Kidney epithelial cell (primary cell): ENCODE measurements at regions not wholly inside any gene's neighbourhood (a gene's known extent, or its start where the extent isn't known, plus 50 kb on each side); places are given as distances from the start of the nearest gene placed in this dataset.
"Not testable (repeated sequence)": the region's sequence is repeated elsewhere in the genome, so short reads cannot be mapped to it uniquely, and the experiment has no call there.

Experiments
- DNase-seq: peaks from one replicate; pipeline ENCODE4 v3.0.0-alpha.2; 2010; ENCODE audit warnings: low read depth
- H3K27me3 ChIP-seq: 2 replicates; pipeline ENCODE4 v1.6.0; 2011; ENCODE audit warnings: low read length; ENCODE audit not compliant: control insufficient read depth, insufficient read depth
- H3K36me3 ChIP-seq: 2 replicates; pipeline ENCODE4 v1.5.1; 2011; ENCODE audit warnings: low read length; ENCODE audit not compliant: control insufficient read depth, insufficient read depth
- H3K4me3 ChIP-seq: 2 replicates; pipeline ENCODE4 v1.5.1; 2011; ENCODE audit warnings: low read depth, mild to moderate bottlenecking, control low read depth, low read length
- CTCF ChIP-seq: IDR thresholded peaks from 2 replicates; pipeline ENCODE4 v1.5.1; 2011; ENCODE audit warnings: mild to moderate bottlenecking, moderate library complexity, low read length, control low read depth, inconsistent platforms; ENCODE audit not compliant: insufficient read depth, poor library complexity, severe bottlenecking

- H3K36me3 ChIP-seq, result no peaks in the 10 kb centered on the region
- no peak for DNase-seq
- no peak overlapping the region for H3K4me3 ChIP-seq
- TF ChIP-seq CTCF, result peak; percentile 47
- H3K27me3 ChIP-seq, result no peaks in the 10 kb centered on the region
Observed at GRCh38 chrX:25442499-25442898, 426.7 kb upstream of the ARX start.

- no peaks in the 10 kb centered on the region for H3K36me3 ChIP-seq
- H3K27me3 ChIP-seq, result no peaks in the 10 kb centered on the region
- H3K4me3 ChIP-seq, result no peak overlapping the region
- no peak for DNase-seq
- TF ChIP-seq CTCF, result no peak
Observed at GRCh38 chrX:25433307-25433706, 417.5 kb upstream of the ARX start.

- Histone ChIP-seq H3K4me3 (no peak overlapping the region), H3K27me3 (no peaks in the 10 kb centered on the region), H3K36me3 (no peaks in the 10 kb centered on the region)
- TF ChIP-seq CTCF, result no peak
- no peak for DNase-seq
Observed at GRCh38 chrX:25432396-25432795, 416.6 kb upstream of the ARX start.

GRCh38 chrX:25427873-25428555 lies 412.2 kb upstream of the ARX start:
- no peaks in the 10 kb centered on the region for H3K27me3 ChIP-seq
- no peak for TF ChIP-seq CTCF
- no peaks in the 10 kb centered on the region for H3K36me3 ChIP-seq
- H3K4me3 ChIP-seq, result no peak overlapping the region
- DNase-seq, result no peak

- not testable (repeated sequence) for DNase-seq
Observed at GRCh38 chrX:25404163-25404562, 388.4 kb upstream of the ARX start.

GRCh38 chrX:25389266-25389665 lies 373.5 kb upstream of the ARX start:
- no peak for TF ChIP-seq CTCF
- Histone ChIP-seq H3K36me3 (no peaks in the 10 kb centered on the region), H3K27me3 (no peaks in the 10 kb centered on the region), H3K4me3 (no peak overlapping the region)
- DNase-seq, result no peak

More at GRCh38 chrX:25404163-25404562, 388.4 kb upstream of the ARX start:
- not testable (repeated sequence) for H3K27me3 ChIP-seq, H3K4me3 ChIP-seq, H3K36me3 ChIP-seq
